ENCODE measurements at regions not wholly inside any gene's neighbourhood (a gene's known extent, or its start where the extent isn't known, plus 50 kb on each side); places are given as distances from the start of the nearest gene placed in this dataset.

- TF ChIP-seq, protein P1, sequence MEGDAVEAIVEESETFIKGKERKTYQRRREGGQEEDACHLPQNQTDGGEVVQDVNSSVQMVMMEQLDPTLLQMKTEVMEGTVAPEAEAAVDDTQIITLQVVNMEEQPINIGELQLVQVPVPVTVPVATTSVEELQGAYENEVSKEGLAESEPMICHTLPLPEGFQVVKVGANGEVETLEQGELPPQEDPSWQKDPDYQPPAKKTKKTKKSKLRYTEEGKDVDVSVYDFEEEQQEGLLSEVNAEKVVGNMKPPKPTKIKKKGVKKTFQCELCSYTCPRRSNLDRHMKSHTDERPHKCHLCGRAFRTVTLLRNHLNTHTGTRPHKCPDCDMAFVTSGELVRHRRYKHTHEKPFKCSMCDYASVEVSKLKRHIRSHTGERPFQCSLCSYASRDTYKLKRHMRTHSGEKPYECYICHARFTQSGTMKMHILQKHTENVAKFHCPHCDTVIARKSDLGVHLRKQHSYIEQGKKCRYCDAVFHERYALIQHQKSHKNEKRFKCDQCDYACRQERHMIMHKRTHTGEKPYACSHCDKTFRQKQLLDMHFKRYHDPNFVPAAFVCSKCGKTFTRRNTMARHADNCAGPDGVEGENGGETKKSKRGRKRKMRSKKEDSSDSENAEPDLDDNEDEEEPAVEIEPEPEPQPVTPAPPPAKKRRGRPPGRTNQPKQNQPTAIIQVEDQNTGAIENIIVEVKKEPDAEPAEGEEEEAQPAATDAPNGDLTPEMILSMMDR (conservative IDR thresholded peaks at IDR 0.05; ENCODE audit: low read depth, low read length) = no peak
- TF ChIP-seq EZH2 (IDR thresholded peaks at IDR 0.05; ENCODE audit: borderline replicate concordance, low read depth, low read length, poor library complexity, severe bottlenecking) = no peak
These were observed 210.1 kb upstream of the SATB1 start for GRCh38 chr3:18635215-18635614.
